ENCODE measurements at regions not wholly inside any gene's neighbourhood (a gene's known extent, or its start where the extent isn't known, plus 50 kb on each side); places are given as distances from the start of the nearest gene placed in this dataset.

DNA sequence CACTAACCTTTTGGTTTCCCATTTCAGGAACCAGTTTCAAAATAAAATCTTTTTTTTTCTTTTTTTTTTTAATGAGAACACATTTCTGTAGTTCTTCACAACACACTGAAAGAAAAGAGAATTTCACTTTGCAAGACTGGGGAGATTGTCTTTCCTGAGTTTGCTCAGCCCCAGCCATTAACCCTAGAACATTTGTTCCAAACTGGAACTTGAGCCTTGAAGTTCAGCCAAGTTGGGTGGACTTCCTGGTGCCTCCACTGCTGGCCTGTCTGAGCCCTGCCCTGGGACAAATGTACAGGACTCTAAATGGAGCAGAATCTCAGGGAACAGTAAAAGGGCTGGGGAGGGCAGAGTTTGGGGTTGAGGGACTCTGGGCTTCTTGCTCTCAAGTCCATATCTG, 196.4 kb upstream of the LPP start:
- TF ChIP-seq TAF1 (IDR thresholded peaks at IDR 0.05; ENCODE audit: borderline replicate concordance, insufficient read depth, low read length): no peak
- TF ChIP-seq, protein P1, sequence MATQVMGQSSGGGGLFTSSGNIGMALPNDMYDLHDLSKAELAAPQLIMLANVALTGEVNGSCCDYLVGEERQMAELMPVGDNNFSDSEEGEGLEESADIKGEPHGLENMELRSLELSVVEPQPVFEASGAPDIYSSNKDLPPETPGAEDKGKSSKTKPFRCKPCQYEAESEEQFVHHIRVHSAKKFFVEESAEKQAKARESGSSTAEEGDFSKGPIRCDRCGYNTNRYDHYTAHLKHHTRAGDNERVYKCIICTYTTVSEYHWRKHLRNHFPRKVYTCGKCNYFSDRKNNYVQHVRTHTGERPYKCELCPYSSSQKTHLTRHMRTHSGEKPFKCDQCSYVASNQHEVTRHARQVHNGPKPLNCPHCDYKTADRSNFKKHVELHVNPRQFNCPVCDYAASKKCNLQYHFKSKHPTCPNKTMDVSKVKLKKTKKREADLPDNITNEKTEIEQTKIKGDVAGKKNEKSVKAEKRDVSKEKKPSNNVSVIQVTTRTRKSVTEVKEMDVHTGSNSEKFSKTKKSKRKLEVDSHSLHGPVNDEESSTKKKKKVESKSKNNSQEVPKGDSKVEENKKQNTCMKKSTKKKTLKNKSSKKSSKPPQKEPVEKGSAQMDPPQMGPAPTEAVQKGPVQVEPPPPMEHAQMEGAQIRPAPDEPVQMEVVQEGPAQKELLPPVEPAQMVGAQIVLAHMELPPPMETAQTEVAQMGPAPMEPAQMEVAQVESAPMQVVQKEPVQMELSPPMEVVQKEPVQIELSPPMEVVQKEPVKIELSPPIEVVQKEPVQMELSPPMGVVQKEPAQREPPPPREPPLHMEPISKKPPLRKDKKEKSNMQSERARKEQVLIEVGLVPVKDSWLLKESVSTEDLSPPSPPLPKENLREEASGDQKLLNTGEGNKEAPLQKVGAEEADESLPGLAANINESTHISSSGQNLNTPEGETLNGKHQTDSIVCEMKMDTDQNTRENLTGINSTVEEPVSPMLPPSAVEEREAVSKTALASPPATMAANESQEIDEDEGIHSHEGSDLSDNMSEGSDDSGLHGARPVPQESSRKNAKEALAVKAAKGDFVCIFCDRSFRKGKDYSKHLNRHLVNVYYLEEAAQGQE (IDR thresholded peaks at IDR 0.05; ENCODE audit: insufficient read depth in 1 of 2, low read depth in 2 of 2, low read length in 2 of 2): no peak
- TF ChIP-seq FOXP2 (optimal IDR thresholded peaks at IDR 0.05; ENCODE audit: borderline replicate concordance, extremely low read depth, extremely low read length, insufficient read depth): no peak
- no peak for TF ChIP-seq SIN3A (IDR thresholded peaks at IDR 0.05; ENCODE audit: borderline replicate concordance, insufficient read depth, low read length)
- TF ChIP-seq POLR2AphosphoS5 (IDR thresholded peaks at IDR 0.05; ENCODE audit: low read depth, low read length): no peak

DNA sequence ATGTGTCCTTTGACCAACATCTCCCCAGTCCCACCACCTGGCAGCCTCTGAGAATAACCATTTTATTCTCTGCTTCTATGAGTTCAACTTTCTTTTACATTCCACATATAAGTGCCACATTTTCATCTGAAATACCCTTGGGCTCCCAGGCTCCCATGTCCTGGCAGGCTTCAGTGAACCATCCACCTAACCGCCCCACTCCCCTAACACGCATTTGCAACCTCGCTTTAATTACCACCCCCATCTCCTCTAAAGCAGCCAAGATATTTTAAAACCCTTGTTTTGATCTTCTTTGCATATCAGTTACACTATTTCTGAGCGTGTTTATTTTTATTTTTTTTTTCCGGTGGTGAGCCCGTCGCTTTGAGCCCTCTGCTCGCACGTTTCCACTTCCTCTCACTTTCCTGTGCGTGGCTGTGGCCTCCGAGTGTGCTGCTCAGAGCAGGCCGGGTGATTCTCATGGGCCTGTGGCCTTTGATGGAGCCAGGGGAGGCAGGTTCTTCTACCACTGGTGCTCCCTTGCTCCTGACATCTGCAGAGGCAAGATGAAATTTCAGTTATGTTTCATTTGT, 195.4 kb upstream of the LPP start:
- TF ChIP-seq TAF1 (IDR thresholded peaks at IDR 0.05; ENCODE audit: borderline replicate concordance, insufficient read depth, low read length) (no peak), FOXP2 (optimal IDR thresholded peaks at IDR 0.05; ENCODE audit: borderline replicate concordance, extremely low read depth, extremely low read length, insufficient read depth) (no peak), SIN3A (IDR thresholded peaks at IDR 0.05; ENCODE audit: borderline replicate concordance, insufficient read depth, low read length) (no peak), POLR2AphosphoS5 (IDR thresholded peaks at IDR 0.05; ENCODE audit: low read depth, low read length) (no peak)
- TF ChIP-seq, protein P1 (IDR thresholded peaks at IDR 0.05; ENCODE audit: insufficient read depth in 1 of 2, low read depth in 2 of 2, low read length in 2 of 2): no peak

DNA sequence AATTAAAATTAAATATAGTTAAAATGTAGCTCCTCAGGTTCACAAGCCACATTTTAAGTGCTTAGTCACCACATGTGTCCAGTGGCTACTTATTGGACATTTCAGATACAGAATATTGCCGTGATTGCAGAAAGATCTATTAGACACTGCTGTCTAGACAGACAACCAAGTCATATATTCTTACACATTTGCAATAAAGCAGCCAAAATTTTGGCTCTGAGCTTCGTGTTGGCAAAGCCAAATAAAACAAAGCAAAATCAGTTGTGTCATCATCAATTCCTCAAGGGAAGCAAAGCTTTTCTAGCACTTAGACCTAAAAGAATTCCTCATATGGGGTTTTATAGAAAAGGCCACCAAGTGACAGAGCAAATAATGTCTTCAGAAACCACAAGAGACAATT, 193.1 kb upstream of the LPP start:
- TF ChIP-seq POLR2AphosphoS5 (IDR thresholded peaks at IDR 0.05; ENCODE audit: low read depth, low read length): no peak
- TF ChIP-seq TAF1 (IDR thresholded peaks at IDR 0.05; ENCODE audit: borderline replicate concordance, insufficient read depth, low read length): no peak
- TF ChIP-seq SIN3A (IDR thresholded peaks at IDR 0.05; ENCODE audit: borderline replicate concordance, insufficient read depth, low read length): no peak
- no peak for TF ChIP-seq FOXP2 (optimal IDR thresholded peaks at IDR 0.05; ENCODE audit: borderline replicate concordance, extremely low read depth, extremely low read length, insufficient read depth)

DNA sequence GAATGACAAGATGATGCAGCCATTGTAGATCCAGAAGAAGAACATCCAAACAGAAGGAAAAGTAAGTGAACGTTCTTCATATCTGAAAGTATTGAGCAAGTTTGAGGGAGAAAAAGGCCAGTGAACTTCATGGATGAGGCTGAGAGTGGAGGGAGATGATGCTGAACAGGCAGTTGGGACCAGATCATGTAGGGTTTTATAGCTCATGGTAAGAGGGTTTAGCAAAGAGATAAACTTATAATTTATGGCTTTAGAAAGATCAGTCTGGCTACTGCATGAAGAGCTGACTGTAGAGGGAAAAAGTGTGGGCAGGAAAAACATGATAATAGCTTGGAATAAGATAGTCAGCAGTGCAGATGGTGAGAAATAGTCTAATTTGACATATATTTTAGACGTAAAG, 192.6 kb upstream of the LPP start:
- TF ChIP-seq, protein P1 (IDR thresholded peaks at IDR 0.05; ENCODE audit: insufficient read depth in 1 of 2, low read depth in 2 of 2, low read length in 2 of 2): no peak
- TF ChIP-seq TAF1 (IDR thresholded peaks at IDR 0.05; ENCODE audit: borderline replicate concordance, insufficient read depth, low read length): no peak
- TF ChIP-seq FOXP2 (optimal IDR thresholded peaks at IDR 0.05; ENCODE audit: borderline replicate concordance, extremely low read depth, extremely low read length, insufficient read depth): no peak
- TF ChIP-seq POLR2AphosphoS5 (IDR thresholded peaks at IDR 0.05; ENCODE audit: low read depth, low read length): no peak
- no peak for TF ChIP-seq SIN3A (IDR thresholded peaks at IDR 0.05; ENCODE audit: borderline replicate concordance, insufficient read depth, low read length)

DNA sequence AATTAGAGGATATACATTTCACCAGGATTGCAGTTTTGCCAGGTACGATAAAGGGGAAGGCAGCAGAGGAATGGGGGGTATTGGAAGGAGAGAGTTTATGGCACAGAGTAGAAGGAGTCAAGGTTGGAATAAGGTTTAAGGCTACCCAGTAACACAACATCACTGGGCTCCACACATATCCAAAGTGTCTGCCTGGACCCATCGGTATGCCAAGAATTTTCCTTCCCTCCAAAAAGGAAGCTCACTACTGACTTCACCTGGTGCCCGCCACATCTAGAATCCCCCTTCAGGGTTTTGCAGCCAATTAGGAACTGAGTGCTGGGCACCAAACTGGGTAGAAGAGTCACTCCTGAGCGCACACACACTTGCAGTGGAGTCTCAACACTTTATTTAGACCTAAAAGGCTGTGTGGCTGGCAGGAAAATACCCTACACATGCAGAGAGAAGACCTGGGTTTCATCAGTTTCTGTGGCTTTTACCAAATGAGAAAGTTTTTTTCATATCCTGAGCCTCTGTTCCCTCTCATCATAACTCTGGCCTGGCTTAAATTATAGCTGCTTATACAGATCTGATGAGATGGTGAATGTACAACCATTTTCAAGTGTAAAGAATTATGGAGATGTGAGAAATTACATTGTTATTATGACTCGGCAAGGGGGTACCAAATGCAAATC, 190.8 kb upstream of the LPP start:
- TF ChIP-seq SIN3A (IDR thresholded peaks at IDR 0.05; ENCODE audit: borderline replicate concordance, insufficient read depth, low read length): no peak
- TF ChIP-seq, protein P1 (IDR thresholded peaks at IDR 0.05; ENCODE audit: insufficient read depth in 1 of 2, low read depth in 2 of 2, low read length in 2 of 2): no peak
- TF ChIP-seq POLR2AphosphoS5 (IDR thresholded peaks at IDR 0.05; ENCODE audit: low read depth, low read length): no peak
- TF ChIP-seq TAF1 (IDR thresholded peaks at IDR 0.05; ENCODE audit: borderline replicate concordance, insufficient read depth, low read length): no peak
- no peak for TF ChIP-seq FOXP2 (optimal IDR thresholded peaks at IDR 0.05; ENCODE audit: borderline replicate concordance, extremely low read depth, extremely low read length, insufficient read depth)

Data from PFSK-1 (cell line).